ENCODE measurements at regions not wholly inside any gene's neighbourhood (a gene's known extent, or its start where the extent isn't known, plus 50 kb on each side); places are given as distances from the start of the nearest gene placed in this dataset.

GRCh38 chr3:73259856-73260255, 198.4 kb downstream of the EBLN2 start:
- Histone ChIP-seq H3K4me1 (replicated peaks in 1 of 4; ENCODE audit: control insufficient read depth in 3 of 4, insufficient read depth in 4 of 4, low read length in 3 of 4) (peaks cover 0 to 5% (median 0%) of the 10 kb centered on the region in 4 experiments; a peak in 2 of 7 replicates), H4K91ac (replicated peaks; ENCODE audit: insufficient read length, low read length) (no peak overlapping the region), H2BK5ac (ENCODE audit: low read depth, low read length) (no peak overlapping the region), H3K9me3 (ENCODE audit: insufficient read depth in 2 of 2, low read depth in 1 of 2, low read length in 1 of 2) (no peaks in the 10 kb centered on the region), H3K79me2 (ENCODE audit: control insufficient read depth in 1 of 2, insufficient read depth in 2 of 2, low read length in 2 of 2) (no peaks in the 10 kb centered on the region), H3K79me1 (ENCODE audit: low read depth, low read length) (no peaks in the 10 kb centered on the region), H3K23ac (ENCODE audit: insufficient read length) (no peak overlapping the region), H3K4me3 (ENCODE audit: extremely low read depth in 1 of 4, insufficient read depth in 2 of 4, low read depth in 3 of 4, low read length in 4 of 4) (no peak overlapping the region), H3K9ac (replicated peaks in 1 of 4; ENCODE audit: extremely low read depth in 1 of 4, low read depth in 3 of 4, low read length in 3 of 4) (no peak overlapping the region), H3K36me3 (ENCODE audit: control insufficient read depth in 2 of 4, insufficient read depth in 4 of 4, low read length in 3 of 4) (no peaks in the 10 kb centered on the region), H2BK15ac (ENCODE audit: low read length) (no peak overlapping the region), H4K5ac (ENCODE audit: insufficient read length, low read depth, low read length) (no peak overlapping the region), H2BK20ac (ENCODE audit: low read length) (no peak overlapping the region), H3K4me2 (ENCODE audit: insufficient read depth in 1 of 2, low read depth in 2 of 2, low read length in 2 of 2) (no peak overlapping the region), H3K27ac (ENCODE audit: low read depth, low read length) (no peak overlapping the region), H4K20me1 (replicated peaks in 1 of 2; ENCODE audit: control insufficient read depth in 1 of 2, insufficient read depth in 2 of 2, low read length in 2 of 2) (no peaks in the 10 kb centered on the region), H2BK12ac (ENCODE audit: low read depth, low read length) (no peak overlapping the region), H3K23me2 (ENCODE audit: low read depth, low read length) (no peaks in the 10 kb centered on the region), H3K18ac (ENCODE audit: extremely low read depth, low read length) (no peak overlapping the region), H2AFZ (ENCODE audit: low read length) (no peak overlapping the region), H3K4ac (replicated peaks; ENCODE audit: insufficient read length, low read depth, low read length) (no peak overlapping the region), H3K27me3 (replicated peaks in 1 of 4; ENCODE audit: control insufficient read depth in 3 of 4, extremely low read depth in 1 of 4, insufficient read depth in 3 of 4, low read length in 3 of 4) (no peaks in the 10 kb centered on the region), H2AK5ac (ENCODE audit: low read depth, low read length) (no peak overlapping the region), H3K14ac (ENCODE audit: insufficient read length) (no peak overlapping the region), H3K56ac (replicated peaks; ENCODE audit: insufficient read length, low read depth, low read length) (no peak overlapping the region), H2BK120ac (replicated peaks; ENCODE audit: low read depth, low read length) (no peak overlapping the region), H4K8ac (ENCODE audit: extremely low read depth, insufficient read depth, low read length) (no peak overlapping the region)
- 100% methylated on average over 1 of the region's 1 CpG; no CpG with 5 or more reads in 1 of the 2 experiments for WGBS, 2 experiments (ENCODE audit: extremely low coverage in 1 of 2, insufficient coverage in 1 of 2, insufficient read length in 1 of 2, insufficient replicate concordance in 2 of 2, low coverage in 1 of 2, low lambda C conversion rate in 2 of 2, missing lambda C conversion rate in 1 of 2)
- FAIRE-seq (no peak), DNase-seq (ENCODE audit: low read depth in 1 of 2, low spot score in 2 of 2) (no peak)
- POLR2A ChIA-PET (ENCODE audit: partially characterized antibody): no interaction called here
- CTCF ChIA-PET (ENCODE audit: partially characterized antibody): interaction anchor here (1.6 kb wide), 1 partner anchor 242 kb away, joined by 5 read pairs; no protein-coding TSS in a partner anchor
- TF ChIP-seq ZNF274 (IDR thresholded peaks at IDR 0.05; ENCODE audit: borderline replicate concordance, extremely low read depth, low read length): no peak
- no peak for TF ChIP-seq SP2 (IDR thresholded peaks at IDR 0.05; ENCODE audit: low read length)
- no peak for TF ChIP-seq JUN (IDR thresholded peaks at IDR 0.05; ENCODE audit: low read depth, low read length)
- no peak for TF ChIP-seq TCF12 (IDR thresholded peaks at IDR 0.05; ENCODE audit: low read depth, low read length)
